ENCODE measurements at regions not wholly inside any gene's neighbourhood (a gene's known extent, or its start where the extent isn't known, plus 50 kb on each side); places are given as distances from the start of the nearest gene placed in this dataset.

DNA sequence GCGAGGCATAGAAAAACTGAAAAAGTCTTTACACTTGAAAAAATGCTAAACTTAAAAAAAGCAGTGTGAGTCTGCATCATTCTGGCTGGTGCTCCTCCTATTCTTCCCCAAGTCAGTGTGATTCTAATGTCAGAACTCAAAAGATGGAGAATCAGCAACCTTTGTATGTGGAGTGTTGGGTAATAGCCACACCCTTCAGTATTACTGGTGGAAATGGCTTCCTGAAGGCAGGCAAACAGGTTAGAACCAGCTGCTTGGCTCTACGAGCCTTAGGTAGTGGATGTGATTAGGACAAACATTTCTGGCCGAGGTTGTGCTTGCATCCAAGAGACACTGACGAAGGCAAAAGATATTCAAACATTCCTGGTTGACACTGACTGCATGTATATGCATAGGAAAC is 353.4 kb upstream of the TACR3 start:
- no peaks in the 10 kb centered on the region for H3K9me1 ChIP-seq (ENCODE audit: control insufficient read depth, extremely low read depth, insufficient read depth, low read length)
- no peak for TF ChIP-seq EZH2 (IDR thresholded peaks at IDR 0.05; ENCODE audit: low read length)
- TF ChIP-seq, protein P1, sequence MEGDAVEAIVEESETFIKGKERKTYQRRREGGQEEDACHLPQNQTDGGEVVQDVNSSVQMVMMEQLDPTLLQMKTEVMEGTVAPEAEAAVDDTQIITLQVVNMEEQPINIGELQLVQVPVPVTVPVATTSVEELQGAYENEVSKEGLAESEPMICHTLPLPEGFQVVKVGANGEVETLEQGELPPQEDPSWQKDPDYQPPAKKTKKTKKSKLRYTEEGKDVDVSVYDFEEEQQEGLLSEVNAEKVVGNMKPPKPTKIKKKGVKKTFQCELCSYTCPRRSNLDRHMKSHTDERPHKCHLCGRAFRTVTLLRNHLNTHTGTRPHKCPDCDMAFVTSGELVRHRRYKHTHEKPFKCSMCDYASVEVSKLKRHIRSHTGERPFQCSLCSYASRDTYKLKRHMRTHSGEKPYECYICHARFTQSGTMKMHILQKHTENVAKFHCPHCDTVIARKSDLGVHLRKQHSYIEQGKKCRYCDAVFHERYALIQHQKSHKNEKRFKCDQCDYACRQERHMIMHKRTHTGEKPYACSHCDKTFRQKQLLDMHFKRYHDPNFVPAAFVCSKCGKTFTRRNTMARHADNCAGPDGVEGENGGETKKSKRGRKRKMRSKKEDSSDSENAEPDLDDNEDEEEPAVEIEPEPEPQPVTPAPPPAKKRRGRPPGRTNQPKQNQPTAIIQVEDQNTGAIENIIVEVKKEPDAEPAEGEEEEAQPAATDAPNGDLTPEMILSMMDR (optimal IDR thresholded peaks at IDR 0.05 in 1 of 3, IDR thresholded peaks at IDR 0.05 in 1 of 3, conservative IDR thresholded peaks at IDR 0.05 in 1 of 3; ENCODE audit: extremely low read depth in 1 of 3, insufficient read depth in 2 of 3, low read length in 3 of 3): no peak
- H3K36me3 ChIP-seq (ENCODE audit: control insufficient read depth in 2 of 2, extremely low read depth in 1 of 2, insufficient read depth in 2 of 2, low read length in 2 of 2): no peaks in the 10 kb centered on the region
- H3K27me3 ChIP-seq (ENCODE audit: control insufficient read depth, extremely low read depth, insufficient read depth, low read length): no peaks in the 10 kb centered on the region
- H3K9me3 ChIP-seq (ENCODE audit: control insufficient read depth, low read depth, low read length): no peaks in the 10 kb centered on the region
- H2AFZ ChIP-seq (ENCODE audit: control insufficient read depth, low read length): no peak overlapping the region
- no peaks in the 10 kb centered on the region for H4K20me1 ChIP-seq (ENCODE audit: control insufficient read depth, extremely low read depth, insufficient read depth, low read length)
- no peak overlapping the region for H3K4me2 ChIP-seq (ENCODE audit: control insufficient read depth, extremely low read depth, insufficient read depth, low read depth, low read length)
- DNase-seq (ENCODE audit: low read depth, low spot score) (no peak), FAIRE-seq (no peak)
- H3K79me2 ChIP-seq (ENCODE audit: control insufficient read depth, insufficient read depth, low read length): no peaks in the 10 kb centered on the region
- no peak overlapping the region for H3K9ac ChIP-seq (ENCODE audit: control insufficient read depth, extremely low read depth, insufficient read depth, low read length)
- no peaks in the 10 kb centered on the region for H3K4me1 ChIP-seq (ENCODE audit: control insufficient read depth, extremely low read depth, insufficient read depth, low read length)
- no peak overlapping the region for H3K4me3 ChIP-seq (ENCODE audit: control insufficient read depth in 2 of 3, extremely low read depth in 1 of 3, insufficient read depth in 2 of 3, low read depth in 1 of 3, low read length in 3 of 3)
- no peak overlapping the region for H3K27ac ChIP-seq (ENCODE audit: control insufficient read depth, insufficient read depth, low read length)
- dilution Hi-C loops (cut with MboI; ENCODE audit: extremely low pct_ligation_motif_present, low sequenced_read_pairs): no loop called here

- no peak for FAIRE-seq
Observed at GRCh38 chr4:104066533-104066932, 346.7 kb upstream of the TACR3 start.

More at GRCh38 chr4:104066533-104066932, 346.7 kb upstream of the TACR3 start:
- H3K9me1 ChIP-seq (ENCODE audit: control insufficient read depth, extremely low read depth, insufficient read depth, low read length): no peaks in the 10 kb centered on the region
- dilution Hi-C loops (cut with MboI; ENCODE audit: extremely low pct_ligation_motif_present, low sequenced_read_pairs): no loop called here
- H3K36me3 ChIP-seq (ENCODE audit: control insufficient read depth in 2 of 2, extremely low read depth in 1 of 2, insufficient read depth in 2 of 2, low read length in 2 of 2): no peaks in the 10 kb centered on the region
- H3K27me3 ChIP-seq (ENCODE audit: control insufficient read depth, extremely low read depth, insufficient read depth, low read length): no peaks in the 10 kb centered on the region
- no peaks in the 10 kb centered on the region for H3K79me2 ChIP-seq (ENCODE audit: control insufficient read depth, insufficient read depth, low read length)
- no peak overlapping the region for H2AFZ ChIP-seq (ENCODE audit: control insufficient read depth, low read length)
- H3K4me2 ChIP-seq (ENCODE audit: control insufficient read depth, extremely low read depth, insufficient read depth, low read depth, low read length): no peak overlapping the region
- H3K9ac ChIP-seq (ENCODE audit: control insufficient read depth, extremely low read depth, insufficient read depth, low read length): no peak overlapping the region
- DNase-seq (ENCODE audit: low read depth, low spot score): no peak
- TF ChIP-seq, protein P1 (optimal IDR thresholded peaks at IDR 0.05 in 1 of 3, IDR thresholded peaks at IDR 0.05 in 1 of 3, conservative IDR thresholded peaks at IDR 0.05 in 1 of 3; ENCODE audit: extremely low read depth in 1 of 3, insufficient read depth in 2 of 3, low read length in 3 of 3): no peak
- TF ChIP-seq EZH2 (IDR thresholded peaks at IDR 0.05; ENCODE audit: low read length): no peak
- H4K20me1 ChIP-seq (ENCODE audit: control insufficient read depth, extremely low read depth, insufficient read depth, low read length): no peaks in the 10 kb centered on the region
- H3K9me3 ChIP-seq (ENCODE audit: control insufficient read depth, low read depth, low read length): no peaks in the 10 kb centered on the region
- no peak overlapping the region for H3K4me3 ChIP-seq (ENCODE audit: control insufficient read depth in 2 of 3, extremely low read depth in 1 of 3, insufficient read depth in 2 of 3, low read depth in 1 of 3, low read length in 3 of 3)
- H3K4me1 ChIP-seq (ENCODE audit: control insufficient read depth, extremely low read depth, insufficient read depth, low read length): no peaks in the 10 kb centered on the region
- H3K27ac ChIP-seq (ENCODE audit: control insufficient read depth, insufficient read depth, low read length): no peak overlapping the region
